OCI-LY7 (cell line): ENCODE measurements at regions not wholly inside any gene's neighbourhood (a gene's known extent, or its start where the extent isn't known, plus 50 kb on each side); places are given as distances from the start of the nearest gene placed in this dataset.

Source experiments
- BruUV-seq: library from RNA; stranded (reverse); fragments of 400-500 nt; replicated peaks from 2 replicates; lab custom pipeline; 2021; lab: Mats Ljungman, UMichigan
- CTCF ChIA-PET: fragments of 300-600 bp; sonication (Branson Sonifier 250); formaldehyde crosslinking; loops from one replicate; lab custom pipeline; 2022; ENCODE audit warnings: antibody characterized with exemption; ENCODE audit not compliant: unreplicated experiment; lab: Charles Lee
- POLR2A ChIA-PET: fragments of 300-600 bp; sonication (Branson Sonifier 250); formaldehyde crosslinking; loops from one replicate; lab custom pipeline; 2022; ENCODE audit warnings: antibody characterized with exemption; lab: Charles Lee
- DNase-seq: peaks from one replicate; pipeline ENCODE4 v3.0.0-alpha.2; 2015; ENCODE audit warnings: low spot score
- H2AFZ ChIP-seq: fragments of 200-600 bp; sonication (generic), shearing (Covaris generic); 2 replicates; pipeline ENCODE4 v1.6.1; 2014; ENCODE audit warnings: mild to moderate bottlenecking, antibody characterized with exemption, low read length, moderate library complexity
- H3K27ac ChIP-seq: fragments of 200-600 bp; sonication (generic); 2 replicates; pipeline ENCODE4 v1.5.1; 2014; ENCODE audit warnings: mixed run types, low read depth, mild to moderate bottlenecking, moderate library complexity, low read length, inconsistent platforms; ENCODE audit not compliant: poor library complexity, severe bottlenecking
- H3K36me3 ChIP-seq: fragments of 200-600 bp; sonication (generic); 2 replicates; pipeline ENCODE4 v1.6.1; 2014; ENCODE audit warnings: mild to moderate bottlenecking, antibody characterized with exemption, low read length, moderate library complexity, mixed read lengths; ENCODE audit not compliant: insufficient read depth
- H3K4me1 ChIP-seq: fragments of 200-600 bp; sonication (generic); 2 replicates; pipeline ENCODE4 v1.5.1; 2014; ENCODE audit warnings: mild to moderate bottlenecking, low read length; ENCODE audit not compliant: insufficient read depth, poor library complexity, severe bottlenecking
- H3K4me2 ChIP-seq: fragments of 200-600 bp; sonication (generic); 2 replicates; pipeline ENCODE4 v1.6.1; 2014; ENCODE audit warnings: mild to moderate bottlenecking, low read length
- H3K4me3 ChIP-seq: fragments of 200-600 bp; sonication (generic); 2 replicates; pipeline ENCODE4 v1.5.1; 2014; ENCODE audit warnings: mild to moderate bottlenecking, low read depth, low read length; ENCODE audit not compliant: poor library complexity, severe bottlenecking
- H3K79me2 ChIP-seq: fragments of 200-600 bp; sonication (generic); 2 replicates; pipeline ENCODE4 v1.6.1; 2016; ENCODE audit warnings: low read depth, mild to moderate bottlenecking, low read length, moderate library complexity, mixed read lengths; ENCODE audit not compliant: insufficient read depth
- H3K9me2 ChIP-seq: fragments of 200-600 bp; sonication (generic); 2 replicates; pipeline ENCODE4 v1.6.1; 2016; ENCODE audit warnings: mild to moderate bottlenecking, low read length, mixed read lengths; ENCODE audit not compliant: insufficient read depth
- H3K9me3 ChIP-seq: fragments of 200-600 bp; sonication (generic); 2 replicates; pipeline ENCODE4 v1.6.1; 2014; ENCODE audit warnings: mild to moderate bottlenecking, mixed run types, low read length, mixed read lengths
- H4K20me1 ChIP-seq: fragments of 200-600 bp; sonication (generic); 2 replicates; pipeline ENCODE4 v1.6.1; 2014; ENCODE audit warnings: mild to moderate bottlenecking, antibody characterized with exemption, low read length, moderate library complexity, mixed read lengths; ENCODE audit not compliant: insufficient read depth
- CTCF ChIP-seq: fragments of 200-600 bp; sonication (generic); conservative IDR thresholded peaks from 2 replicates; pipeline ENCODE4 v1.5.1; 2014; ENCODE audit warnings: mild to moderate bottlenecking, antibody characterized with exemption, low read length, moderate library complexity, mixed read lengths
- EZH2phosphoT487 ChIP-seq: fragments of 200-600 bp; sonication (generic); IDR thresholded peaks from 2 replicates; pipeline ENCODE4 v1.6.1; 2018; ENCODE audit warnings: low read depth, borderline replicate concordance, mild to moderate bottlenecking, mixed run types, antibody characterized with exemption, low read length, moderate library complexity, mixed read lengths
- intact Hi-C: fragments of 100-400 bp; cut with micrococcal nuclease; formaldehyde crosslinking; loops from one replicate; pipeline ENCODE4 v1.10.0; 2022; ENCODE audit not compliant: unreplicated experiment

DNA sequence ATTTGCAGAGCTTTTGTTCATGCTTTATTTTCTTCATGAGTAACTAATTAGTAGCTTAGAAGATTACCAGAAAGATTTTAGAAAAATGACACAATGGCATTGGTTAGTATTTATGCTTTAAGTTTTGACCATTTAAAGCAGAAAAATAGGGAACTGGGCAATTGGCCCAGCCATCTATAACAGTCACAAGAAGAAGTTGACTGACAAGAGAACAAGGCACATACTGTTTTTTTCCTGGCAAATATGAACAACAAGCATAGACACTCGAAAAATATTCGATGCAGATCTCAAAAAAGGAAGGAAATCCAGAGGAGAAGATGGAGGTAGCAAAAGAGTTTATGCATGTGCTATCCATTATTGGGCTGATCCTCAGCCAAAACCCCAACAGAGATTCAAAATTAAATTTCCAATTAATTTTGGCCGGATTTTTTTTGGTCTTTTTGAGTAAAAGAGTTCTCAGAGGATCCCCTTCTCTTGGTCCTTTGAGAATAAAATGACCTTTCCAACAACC lies 200.8 kb upstream of the SLC35G4 start:
- H3K36me3 ChIP-seq: no peaks in the 10 kb centered on the region
- no peak for DNase-seq
- no peak overlapping the region for H3K4me2 ChIP-seq
- no TSS peak for BruUV-seq
- no peaks in the 10 kb centered on the region for H3K79me2 ChIP-seq
- H3K9me2 ChIP-seq: no peaks in the 10 kb centered on the region
- ChIA-PET POLR2A (no interaction called here), CTCF (no interaction called here)
- H3K4me3 ChIP-seq: no peak overlapping the region
- no peak overlapping the region for H3K27ac ChIP-seq
- intact Hi-C loops: no loop called here
- H2AFZ ChIP-seq: no peak overlapping the region
- H3K4me1 ChIP-seq: no peaks in the 10 kb centered on the region
- no peaks in the 10 kb centered on the region for H4K20me1 ChIP-seq
- no peaks in the 10 kb centered on the region for H3K9me3 ChIP-seq
- TF ChIP-seq CTCF (no peak), EZH2phosphoT487 (no peak)

DNA sequence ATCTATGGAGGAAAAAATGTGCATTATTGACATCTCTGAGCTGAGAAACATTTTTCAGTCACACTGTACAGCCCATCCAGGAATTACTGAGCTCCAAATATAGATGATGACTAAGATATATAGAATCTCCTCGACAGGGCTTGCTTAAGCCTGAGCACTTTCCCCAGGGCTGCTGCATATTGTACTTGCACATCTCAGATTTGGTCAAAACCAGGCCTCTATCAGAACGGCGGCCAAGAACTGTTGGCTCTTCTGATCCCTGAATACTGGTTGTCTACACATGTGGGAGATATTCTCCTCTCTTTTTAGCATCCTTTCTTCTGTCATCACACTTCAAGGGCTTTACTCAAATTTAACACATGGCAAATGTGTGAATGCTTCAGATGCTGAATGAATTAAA lies 201.5 kb upstream of the SLC35G4 start:
- TF ChIP-seq CTCF: no peak
- TF ChIP-seq EZH2phosphoT487: no peak
- no TSS peak for BruUV-seq
- Histone ChIP-seq H3K36me3 (no peaks in the 10 kb centered on the region), H2AFZ (no peak overlapping the region), H3K27ac (no peak overlapping the region), H3K4me1 (no peaks in the 10 kb centered on the region), H3K9me3 (no peaks in the 10 kb centered on the region), H3K9me2 (no peaks in the 10 kb centered on the region), H3K79me2 (no peaks in the 10 kb centered on the region), H3K4me3 (no peak overlapping the region), H3K4me2 (no peak overlapping the region), H4K20me1 (no peaks in the 10 kb centered on the region)
- ChIA-PET CTCF (no interaction called here), POLR2A (no interaction called here)
- intact Hi-C loops: no loop called here
- DNase-seq: no peak

DNA sequence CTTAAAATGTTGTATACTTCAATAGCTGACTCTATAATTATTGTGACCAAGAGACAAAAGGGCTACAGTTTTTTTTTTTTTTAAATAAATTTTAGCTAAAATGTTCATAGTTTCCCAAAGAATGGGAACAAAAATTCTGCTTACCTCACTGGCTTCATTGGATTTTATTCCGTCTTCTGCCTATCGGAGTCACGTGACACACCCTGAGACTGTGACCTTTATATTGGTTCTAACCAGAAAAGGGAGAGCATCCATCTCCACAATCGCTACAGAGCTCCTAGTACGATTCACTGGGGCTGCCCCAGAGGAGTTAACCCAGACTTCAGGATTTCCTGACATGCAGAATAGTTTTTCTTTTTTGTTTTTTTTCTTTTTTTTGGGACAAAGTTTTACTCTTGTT lies 203.6 kb upstream of the SLC35G4 start:
- POLR2A ChIA-PET: interaction anchor here (1.0 kb wide), 1 partner anchor 25 kb away, joined by 3 read pairs; no protein-coding TSS in a partner anchor
- Histone ChIP-seq H3K9me2 (no peaks in the 10 kb centered on the region), H3K9me3 (no peaks in the 10 kb centered on the region), H3K79me2 (no peaks in the 10 kb centered on the region), H2AFZ (no peak overlapping the region), H3K36me3 (no peaks in the 10 kb centered on the region), H3K4me1 (no peaks in the 10 kb centered on the region), H3K4me2 (no peak overlapping the region), H3K4me3 (no peak overlapping the region), H3K27ac (no peak overlapping the region), H4K20me1 (no peaks in the 10 kb centered on the region)
- CTCF ChIA-PET: no interaction called here
- no peak for DNase-seq
- intact Hi-C loops: no loop called here
- TF ChIP-seq EZH2phosphoT487: no peak
- TF ChIP-seq CTCF: no peak
- no TSS peak for BruUV-seq
